ENCODE measurements at regions not wholly inside any gene's neighbourhood (a gene's known extent, or its start where the extent isn't known, plus 50 kb on each side); places are given as distances from the start of the nearest gene placed in this dataset.

DNA sequence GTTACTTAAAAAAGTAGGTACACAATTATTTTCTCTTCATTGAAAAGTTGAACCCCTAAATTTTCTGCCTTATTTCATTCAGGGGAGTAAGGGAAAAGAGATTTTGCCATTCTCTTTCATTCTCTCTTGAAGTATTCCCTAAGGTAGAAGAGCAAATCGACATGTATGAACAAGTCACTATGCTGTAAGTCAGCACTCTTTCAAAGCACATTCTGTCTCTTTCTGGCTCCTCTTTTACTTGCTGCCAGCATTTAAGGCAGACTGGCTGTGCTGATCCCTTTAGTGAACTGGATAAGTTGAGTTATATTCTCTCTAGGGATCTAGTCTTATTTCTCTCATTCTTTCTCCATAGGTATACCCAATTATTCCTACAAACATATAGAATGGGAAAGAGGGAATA is 222.3 kb upstream of the ZWINT start:
- no peak for ATAC-seq
- in situ Hi-C loops (cut with HindIII; ENCODE audit: extremely low pct_ligation_motif_present, low pct_unique_long_range_greater_than_20kb): no loop called here
- FAIRE-seq: no peak
- H3K27ac ChIP-seq (ENCODE audit: extremely low read length, insufficient read depth, low read length): no peak overlapping the region
- no peaks in the 10 kb centered on the region for H3K36me3 ChIP-seq (replicated peaks in 1 of 2; ENCODE audit: control insufficient read depth in 1 of 2, insufficient read depth in 2 of 2, low read length in 2 of 2)
- no peak for DNase-seq (ENCODE audit: low spot score)
- POLR2A ChIA-PET: no interaction called here
- H3K79me2 ChIP-seq (ENCODE audit: insufficient read depth, low read length): no peaks in the 10 kb centered on the region
- no peaks in the 10 kb centered on the region for H3K9me3 ChIP-seq (ENCODE audit: low read length)
- CTCF ChIA-PET (ENCODE audit: low intra/inter-chr PET ratio, low total read pairs): no interaction called here
- no TSS peak for BruUV-seq (replicated peaks)
- H3K9ac ChIP-seq (ENCODE audit: insufficient read depth, low read depth, low read length): no peak overlapping the region
- no peak overlapping the region for H2AFZ ChIP-seq (ENCODE audit: low read length)
- H3K27me3 ChIP-seq (ENCODE audit: control insufficient read depth in 1 of 2, insufficient read depth in 2 of 2, low read length in 2 of 2): no peaks in the 10 kb centered on the region
- intact Hi-C loops (cut with micrococcal nuclease; ENCODE audit: unreplicated experiment): no loop called here
- 4% methylated on average over 1 of the region's 1 CpG for WGBS (ENCODE audit: low lambda C conversion rate)
- no peaks in the 10 kb centered on the region for H4K20me1 ChIP-seq (ENCODE audit: insufficient read depth, low read length)
- H3K4me3 ChIP-seq (replicated peaks in 1 of 3; ENCODE audit: insufficient read depth in 1 of 3, low read depth in 2 of 3, low read length in 3 of 3): no peak overlapping the region
- TF ChIP-seq ZNF713 (CRISPR knock-in tag; IDR thresholded peaks at IDR 0.05): no peak
- no peak for TF ChIP-seq ZNF557 (CRISPR knock-in tag; IDR thresholded peaks at IDR 0.05)
- TF ChIP-seq ZBTB42 (CRISPR knock-in tag; IDR thresholded peaks at IDR 0.05): no peak
- no peak overlapping the region for H3K4me2 ChIP-seq (ENCODE audit: low read depth, low read length)
- no peaks in the 10 kb centered on the region for H3K4me1 ChIP-seq (ENCODE audit: insufficient read depth, low read length)

DNA sequence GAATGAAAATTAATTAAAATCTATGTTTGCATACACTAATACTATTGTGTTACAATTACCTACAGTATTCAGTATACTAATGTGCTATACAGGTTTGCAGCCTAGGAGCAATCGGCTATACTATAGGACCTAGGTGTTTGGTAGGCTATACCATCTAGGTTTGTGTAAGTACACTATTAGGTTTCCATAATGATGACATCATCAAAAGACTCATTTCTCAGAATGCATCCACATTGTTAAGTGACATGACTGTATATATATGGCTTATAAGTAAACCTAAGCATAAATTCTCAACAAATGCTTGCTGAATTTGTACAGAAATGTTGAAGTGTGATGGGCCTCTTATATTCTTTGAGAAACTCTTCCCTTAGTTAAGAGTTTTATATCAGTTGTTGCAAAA is 206.5 kb upstream of the ZWINT start:
- H3K4me2 ChIP-seq (ENCODE audit: low read depth, low read length): no peak overlapping the region
- H2AFZ ChIP-seq (ENCODE audit: low read length): no peak overlapping the region
- ChIA-PET POLR2A (no interaction called here), CTCF (ENCODE audit: low intra/inter-chr PET ratio, low total read pairs) (no interaction called here)
- H3K27ac ChIP-seq (ENCODE audit: extremely low read length, insufficient read depth, low read length): no peak overlapping the region
- H4K20me1 ChIP-seq (ENCODE audit: insufficient read depth, low read length): no peaks in the 10 kb centered on the region
- FAIRE-seq: no peak
- 0% methylated on average over 1 of the region's 1 CpG for WGBS (ENCODE audit: low lambda C conversion rate)
- no TSS peak for BruUV-seq (replicated peaks)
- in situ Hi-C loops (cut with HindIII; ENCODE audit: extremely low pct_ligation_motif_present, low pct_unique_long_range_greater_than_20kb) (no loop called here), intact Hi-C loops (cut with micrococcal nuclease; ENCODE audit: unreplicated experiment) (no loop called here)
- peaks cover 53% of the 10 kb centered on the region for H3K9me3 ChIP-seq (ENCODE audit: low read length)
- no peak overlapping the region for H3K9ac ChIP-seq (ENCODE audit: insufficient read depth, low read depth, low read length)
- no peaks in the 10 kb centered on the region for H3K36me3 ChIP-seq (replicated peaks in 1 of 2; ENCODE audit: control insufficient read depth in 1 of 2, insufficient read depth in 2 of 2, low read length in 2 of 2)
- H3K27me3 ChIP-seq (ENCODE audit: control insufficient read depth in 1 of 2, insufficient read depth in 2 of 2, low read length in 2 of 2): no peaks in the 10 kb centered on the region
- no peaks in the 10 kb centered on the region for H3K4me1 ChIP-seq (ENCODE audit: insufficient read depth, low read length)
- no peak overlapping the region for H3K4me3 ChIP-seq (replicated peaks in 1 of 3; ENCODE audit: insufficient read depth in 1 of 3, low read depth in 2 of 3, low read length in 3 of 3)
- no peak for DNase-seq (ENCODE audit: low spot score)
- no peaks in the 10 kb centered on the region for H3K79me2 ChIP-seq (ENCODE audit: insufficient read depth, low read length)
- no peak for ATAC-seq
- no peak for TF ChIP-seq NBN (conservative IDR thresholded peaks at IDR 0.05)
- TF ChIP-seq RAD21 (CRISPR knock-in tag; IDR thresholded peaks at IDR 0.05): no peak
- TF ChIP-seq FOXA3 (CRISPR knock-in tag; IDR thresholded peaks at IDR 0.05): no peak
- no peak for TF ChIP-seq AGO1 (IDR thresholded peaks at IDR 0.05; ENCODE audit: low read depth, low read length, poor library complexity, severe bottlenecking)
- TF ChIP-seq PLRG1 (conservative IDR thresholded peaks at IDR 0.05): no peak
- TF ChIP-seq SUZ12 (IDR thresholded peaks at IDR 0.05; ENCODE audit: low read depth, low read length): no peak
- no peak for TF ChIP-seq ZNF557 (CRISPR knock-in tag; IDR thresholded peaks at IDR 0.05)
- no peak for TF ChIP-seq ZMYM2 (CRISPR knock-in tag; IDR thresholded peaks at IDR 0.05)
- TF ChIP-seq, protein P1, sequence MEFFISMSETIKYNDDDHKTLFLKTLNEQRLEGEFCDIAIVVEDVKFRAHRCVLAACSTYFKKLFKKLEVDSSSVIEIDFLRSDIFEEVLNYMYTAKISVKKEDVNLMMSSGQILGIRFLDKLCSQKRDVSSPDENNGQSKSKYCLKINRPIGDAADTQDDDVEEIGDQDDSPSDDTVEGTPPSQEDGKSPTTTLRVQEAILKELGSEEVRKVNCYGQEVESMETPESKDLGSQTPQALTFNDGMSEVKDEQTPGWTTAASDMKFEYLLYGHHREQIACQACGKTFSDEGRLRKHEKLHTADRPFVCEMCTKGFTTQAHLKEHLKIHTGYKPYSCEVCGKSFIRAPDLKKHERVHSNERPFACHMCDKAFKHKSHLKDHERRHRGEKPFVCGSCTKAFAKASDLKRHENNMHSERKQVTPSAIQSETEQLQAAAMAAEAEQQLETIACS (CRISPR knock-in tag; IDR thresholded peaks at IDR 0.05): no peak
- peak; percentile 94 for TF ChIP-seq ATF7 (IDR thresholded peaks at IDR 0.05)
- TF ChIP-seq ATF7 (CRISPR knock-in tag; IDR thresholded peaks at IDR 0.05): no peak
- TF ChIP-seq ZNF720 (CRISPR knock-in tag; IDR thresholded peaks at IDR 0.05): no peak
- peak; percentile 36 to 50; a peak in 3 of 4 replicates for TF ChIP-seq MAFK (conservative IDR thresholded peaks at IDR 0.05 in 1 of 2, IDR thresholded peaks at IDR 0.05 in 1 of 2; ENCODE audit: low read length in 2 of 2)
- peak; percentile 65 for TF ChIP-seq CREB1 (IDR thresholded peaks at IDR 0.05)
- no peak for TF ChIP-seq CREB1 (CRISPR knock-in tag; IDR thresholded peaks at IDR 0.05)
- TF ChIP-seq ZBTB10 (CRISPR knock-in tag; IDR thresholded peaks at IDR 0.05; ENCODE audit: borderline replicate concordance): no peak

All from HepG2 (cell line).